GM18498 (cell line): ENCODE measurements at regions not wholly inside any gene's neighbourhood (a gene's known extent, or its start where the extent isn't known, plus 50 kb on each side); places are given as distances from the start of the nearest gene placed in this dataset.

ENCODE experiments used
- ATAC-seq: cut with Tn5 transposase; IDR thresholded peaks from one replicate; pipeline ENCODE4 v1.9.1; 2021; ENCODE audit warnings: mild to moderate bottlenecking, moderate library complexity; ENCODE audit not compliant: unreplicated experiment

GRCh38 chr1:108016451-108016920, 51.5 kb upstream of the VAV3 start:
- no peak for ATAC-seq
